ENCODE measurements at regions not wholly inside any gene's neighbourhood (a gene's known extent, or its start where the extent isn't known, plus 50 kb on each side); places are given as distances from the start of the nearest gene placed in this dataset.

GRCh38 chr11:105193260-105193659, 53.7 kb upstream of the CARD18 start:
- H4K20me1 ChIP-seq (replicated peaks; ENCODE audit: control insufficient read depth, insufficient read depth, low read length), result no peaks in the 10 kb centered on the region
- no peak overlapping the region for H3K4me2 ChIP-seq (ENCODE audit: insufficient read depth, low read length)
- DNase-seq (ENCODE audit: extremely low read depth in 1 of 4, low spot score in 3 of 4) (no peak), ATAC-seq (no peak), FAIRE-seq (no peak)
- intact Hi-C loops (cut with micrococcal nuclease), result no loop called here
- no peak overlapping the region for H3K27ac ChIP-seq (ENCODE audit: extremely low read depth, low read depth, low read length)
- 0% methylated on average over 2 of the region's 2 CpGs for WGBS (ENCODE audit: insufficient coverage, low coverage, missing lambda C conversion rate)
- H3K79me2 ChIP-seq (ENCODE audit: control insufficient read depth, insufficient read depth, low read length), result no peaks in the 10 kb centered on the region
- no peaks in the 10 kb centered on the region for H3K4me1 ChIP-seq (replicated peaks in 1 of 2; ENCODE audit: control insufficient read depth in 2 of 2, insufficient read depth in 2 of 2, low read length in 2 of 2)
- CTCF ChIA-PET (ENCODE audit: low intra/inter-chr PET ratio), result no interaction called here
- no peaks in the 10 kb centered on the region for H3K27me3 ChIP-seq (ENCODE audit: control insufficient read depth in 2 of 2, insufficient read depth in 2 of 2, low read length in 2 of 2)
- TF ChIP-seq ZNF778 (CRISPR knock-in tag; IDR thresholded peaks at IDR 0.05), result no peak
- TF ChIP-seq RBM25 (IDR thresholded peaks at IDR 0.05; ENCODE audit: low read depth, low read length, severe bottlenecking), result no peak
- no peak for TF ChIP-seq ZNF282 (CRISPR knock-in tag; IDR thresholded peaks at IDR 0.05)
- TF ChIP-seq, protein P1, sequence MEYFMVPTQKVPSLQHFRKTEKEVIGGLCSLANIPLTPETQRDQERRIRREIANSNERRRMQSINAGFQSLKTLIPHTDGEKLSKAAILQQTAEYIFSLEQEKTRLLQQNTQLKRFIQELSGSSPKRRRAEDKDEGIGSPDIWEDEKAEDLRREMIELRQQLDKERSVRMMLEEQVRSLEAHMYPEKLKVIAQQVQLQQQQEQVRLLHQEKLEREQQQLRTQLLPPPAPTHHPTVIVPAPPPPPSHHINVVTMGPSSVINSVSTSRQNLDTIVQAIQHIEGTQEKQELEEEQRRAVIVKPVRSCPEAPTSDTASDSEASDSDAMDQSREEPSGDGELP (CRISPR knock-in tag; IDR thresholded peaks at IDR 0.05; ENCODE audit: borderline replicate concordance), result no peak
- TF ChIP-seq E2F3 (CRISPR knock-in tag; IDR thresholded peaks at IDR 0.05), result no peak
- no peak for TF ChIP-seq HDAC2 (IDR thresholded peaks at IDR 0.05)
- TF ChIP-seq MED1 (CRISPR knock-in tag; IDR thresholded peaks at IDR 0.05; ENCODE audit: borderline replicate concordance), result no peak
- no peak for TF ChIP-seq ZNF274 (IDR thresholded peaks at IDR 0.05; ENCODE audit: borderline replicate concordance, low read depth, low read length)
- POLR2A ChIA-PET, result no interaction called here
- BruUV-seq (replicated peaks), result no TSS peak
- H3K9me3 ChIP-seq (replicated peaks; ENCODE audit: control insufficient read depth, insufficient read depth, low read depth, low read length), result peaks cover 3% of the 10 kb centered on the region; the same call in 1 of the 2 replicates
- no peaks in the 10 kb centered on the region for H3K36me3 ChIP-seq (ENCODE audit: control insufficient read depth, insufficient read depth, low read length)
- no peak overlapping the region for H3K9ac ChIP-seq (ENCODE audit: insufficient read depth in 1 of 2, low read depth in 2 of 2, low read length in 2 of 2)
- H2AFZ ChIP-seq (ENCODE audit: low read depth, low read length), result no peak overlapping the region
- in situ Hi-C loops (cut with MboI), result no loop called here
- H3K9me1 ChIP-seq (ENCODE audit: control insufficient read depth, insufficient read depth, low read length), result no peaks in the 10 kb centered on the region
- H3K4me3 ChIP-seq, result no peak overlapping the region
